H9 (cell line): ENCODE measurements at regions not wholly inside any gene's neighbourhood (a gene's known extent, or its start where the extent isn't known, plus 50 kb on each side); places are given as distances from the start of the nearest gene placed in this dataset.
A peak's percentile ranks its signal among the peaks of the same experiment; 100 is the strongest.

Source experiments
- DNase-seq: peaks from one replicate; pipeline ENCODE4 v3.0.0-alpha.2; 2017
- H2AFZ ChIP-seq: one replicate; pipeline ENCODE4 v1.6.1; 2013; ENCODE audit warnings: mild to moderate bottlenecking, low read length, control low read depth, moderate library complexity
- H2AK5ac ChIP-seq: 2 replicates; pipeline ENCODE4 v1.6.1; 2013; ENCODE audit warnings: low read length, control low read depth, mixed read lengths; ENCODE audit not compliant: insufficient read length
- H2BK120ac ChIP-seq: one replicate; pipeline ENCODE4 v1.6.1; 2013; ENCODE audit warnings: low read depth, mild to moderate bottlenecking, low read length, control low read depth, inconsistent platforms; ENCODE audit not compliant: poor library complexity, severe bottlenecking
- H2BK12ac ChIP-seq: 2 replicates; pipeline ENCODE4 v1.6.1; 2013; ENCODE audit warnings: low read length, control low read depth, mixed read lengths, low read depth; ENCODE audit not compliant: insufficient read length
- H2BK15ac ChIP-seq: 2 replicates; pipeline ENCODE4 v1.6.1; 2013; ENCODE audit warnings: low read depth, low read length, control low read depth
- H2BK20ac ChIP-seq: one replicate; pipeline ENCODE4 v1.6.1; 2013; ENCODE audit warnings: low read depth, mild to moderate bottlenecking, low read length, control low read depth, inconsistent platforms; ENCODE audit not compliant: poor library complexity, severe bottlenecking
- H2BK5ac ChIP-seq: 2 replicates; pipeline ENCODE4 v1.6.1; 2013; ENCODE audit warnings: low read length, control low read depth, mixed read lengths; ENCODE audit not compliant: insufficient read length
- H3K14ac ChIP-seq: 2 replicates; pipeline ENCODE4 v1.6.1; 2013; ENCODE audit warnings: low read length, control low read depth; ENCODE audit not compliant: insufficient read depth
- H3K18ac ChIP-seq: 2 replicates; pipeline ENCODE4 v1.6.1; 2013; ENCODE audit warnings: low read depth, mild to moderate bottlenecking, mixed read lengths, low read length, control low read depth; ENCODE audit not compliant: insufficient read length
- H3K23ac ChIP-seq: 2 replicates; pipeline ENCODE4 v1.6.1; 2013; ENCODE audit warnings: low read length, control low read depth, mixed read lengths, low read depth; ENCODE audit not compliant: insufficient read length
- H3K23me2 ChIP-seq: 2 replicates; pipeline ENCODE4 v1.6.1; 2013; ENCODE audit warnings: low read depth, mild to moderate bottlenecking, mixed read lengths, low read length, control low read depth; ENCODE audit not compliant: insufficient read length, poor library complexity, severe bottlenecking
- H3K27ac ChIP-seq: 2 replicates; pipeline ENCODE4 v1.5.1; 2013; ENCODE audit warnings: low read length, control low read depth, mixed read lengths, low read depth; ENCODE audit not compliant: insufficient read length
- H3K27me3 ChIP-seq: 2 replicates; pipeline ENCODE4 v1.6.1; 2013; ENCODE audit warnings: low read length, control low read depth, inconsistent platforms; ENCODE audit not compliant: insufficient read depth
- H3K4ac ChIP-seq: 2 replicates; pipeline ENCODE4 v1.6.1; 2013; ENCODE audit warnings: low read depth, mild to moderate bottlenecking, control low read depth, inconsistent platforms, low read length, moderate library complexity
- H3K4me1 ChIP-seq: 2 replicates; pipeline ENCODE4 v1.6.1; 2013; ENCODE audit warnings: low read length, control low read depth, inconsistent platforms; ENCODE audit not compliant: insufficient read depth
- H3K4me2 ChIP-seq: 2 replicates; pipeline ENCODE4 v1.6.1; 2013; ENCODE audit warnings: low read length, control low read depth, mixed read lengths; ENCODE audit not compliant: insufficient read length, insufficient read depth
- H3K56ac ChIP-seq: 2 replicates; pipeline ENCODE4 v1.6.1; 2013; ENCODE audit warnings: low read depth, mild to moderate bottlenecking, mixed read lengths, low read length, control low read depth; ENCODE audit not compliant: insufficient read length
- H3K79me1 ChIP-seq: 2 replicates; pipeline ENCODE4 v1.6.1; 2013; ENCODE audit warnings: low read depth, mild to moderate bottlenecking, moderate library complexity, low read length, control low read depth, inconsistent platforms; ENCODE audit not compliant: insufficient read depth, poor library complexity, severe bottlenecking
- H3K79me2 ChIP-seq: 2 replicates; pipeline ENCODE4 v1.6.1; 2013; ENCODE audit warnings: low read length, control low read depth, inconsistent platforms; ENCODE audit not compliant: insufficient read depth
- H3K9ac ChIP-seq: 2 replicates; pipeline ENCODE4 v1.6.1; 2013; ENCODE audit warnings: low read length, control low read depth, mixed read lengths; ENCODE audit not compliant: insufficient read length; ENCODE audit errors: extremely low read depth
- H3K9me3 ChIP-seq: one replicate; pipeline ENCODE4 v1.6.1; 2013; ENCODE audit warnings: low read depth, low read length, inconsistent platforms; ENCODE audit not compliant: control insufficient read depth
- H3T11ph ChIP-seq: one replicate; pipeline ENCODE4 v1.6.1; 2013; ENCODE audit warnings: mild to moderate bottlenecking, low read length, control low read depth, inconsistent platforms
- H4K20me1 ChIP-seq: one replicate; pipeline ENCODE4 v1.6.1; 2013; ENCODE audit not compliant: control insufficient read depth, insufficient read length, insufficient read depth
- H4K5ac ChIP-seq: 2 replicates; pipeline ENCODE4 v1.6.1; 2013; ENCODE audit warnings: low read depth, mild to moderate bottlenecking, mixed read lengths, low read length, control low read depth; ENCODE audit not compliant: insufficient read length
- H4K8ac ChIP-seq: replicated peaks from 2 replicates; pipeline ENCODE4 v1.6.1; 2013; ENCODE audit warnings: low read length, control low read depth, mixed read lengths, low read depth; ENCODE audit not compliant: insufficient read length
- H4K91ac ChIP-seq: 2 replicates; pipeline ENCODE4 v1.6.1; 2013; ENCODE audit warnings: low read depth, mild to moderate bottlenecking, moderate library complexity, mixed read lengths, low read length, control low read depth; ENCODE audit not compliant: insufficient read length
- H3K27ac Mint-ChIP-seq, 3 experiments: 2 replicates in 2 of 3; 3 replicates in 1 of 3; pipeline ENCODE4 v1.8.0; 2020 to 2021; ENCODE audit warnings: mixed read lengths in 3 of 3, mild to moderate bottlenecking in 1 of 3, moderate library complexity in 1 of 3
- H3K27me3 Mint-ChIP-seq: 2 replicates; pipeline ENCODE4 v1.8.0; 2021; ENCODE audit warnings: low read depth, mild to moderate bottlenecking, moderate library complexity, mixed read lengths
- H3K36me3 Mint-ChIP-seq, 3 experiments: 2 replicates in 2 of 3; 3 replicates in 1 of 3; pipeline ENCODE4 v1.8.0; 2020 to 2021; ENCODE audit warnings: low read depth in 3 of 3, mixed read lengths in 3 of 3; ENCODE audit not compliant: insufficient read depth in 1 of 3
- H3K4me1 Mint-ChIP-seq, 2 experiments: 2 replicates each; pipeline ENCODE4 v1.8.0; 2020; ENCODE audit warnings: mixed read lengths in 2 of 2
- H3K4me3 Mint-ChIP-seq, 2 experiments: 2 replicates in 1 of 2; 3 replicates in 1 of 2; pipeline ENCODE4 v1.8.0; 2020 to 2021; ENCODE audit warnings: mild to moderate bottlenecking in 2 of 2, mixed read lengths in 2 of 2, moderate library complexity in 1 of 2
- H3K9me3 Mint-ChIP-seq, 2 experiments: 2 replicates in 1 of 2; 3 replicates in 1 of 2; pipeline ENCODE4 v1.8.0; 2020; ENCODE audit warnings: mild to moderate bottlenecking in 2 of 2, mixed read lengths in 2 of 2, moderate library complexity in 1 of 2
- whole genome bisulfite sequencing: extraction: QIAGEN DNeasy Blood & Tissue Kit; methylation state at CpG from one replicate; pipeline ENCODE4 v1.1.7; 2013; ENCODE audit warnings: missing lambda C conversion rate, low lambda C conversion rate, mixed read lengths; ENCODE audit not compliant: insufficient read length; ENCODE audit errors: extremely low coverage; 5-methylcytosine and 5-hydroxymethylcytosine counted together
- TF ChIP-seq, protein P1 (sequence below): fragments of 200-600 bp; sonication (generic); conservative IDR thresholded peaks from 3 replicates; pipeline ENCODE4 v1.8.0; 2021; ENCODE audit warnings: antibody characterized with exemption, mild to moderate bottlenecking

DNA sequence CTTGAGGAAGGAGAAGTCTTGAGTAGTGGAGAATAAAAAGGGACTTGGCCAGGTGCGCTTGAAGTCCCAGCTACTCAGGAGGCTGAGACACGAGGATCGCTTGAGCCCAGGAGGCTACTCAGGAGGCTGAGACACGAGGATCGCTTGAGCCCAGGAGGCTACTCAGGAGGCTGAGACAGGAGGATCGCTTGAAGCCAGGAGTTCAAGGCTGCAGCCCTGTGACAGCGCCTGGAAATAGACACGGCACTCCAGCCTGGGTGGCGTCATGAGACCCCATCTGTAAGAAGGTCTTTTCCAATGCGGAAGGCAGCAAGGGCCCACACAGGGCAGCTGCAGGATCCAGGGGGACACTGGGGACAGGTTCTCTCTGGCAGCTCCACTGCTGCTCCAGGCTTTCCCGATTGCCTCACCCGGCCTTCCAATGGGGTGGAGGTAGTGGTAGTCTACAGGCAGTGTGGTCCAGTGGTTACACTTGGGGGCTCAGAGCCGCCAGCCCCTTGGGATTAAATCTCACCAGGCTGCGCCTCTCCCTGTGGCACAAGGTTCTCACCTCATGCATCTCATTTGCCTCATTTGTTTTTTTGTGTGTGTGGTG, 143.4 kb downstream of the SEC14L1 start:
- no CpG with 5 or more reads among the region's 14 CpGs for WGBS
- no peak overlapping the region for H3K4ac ChIP-seq
- H2BK120ac ChIP-seq: no peak overlapping the region
- no peaks in the 10 kb centered on the region for H3K79me1 ChIP-seq
- no peaks in the 10 kb centered on the region for H4K20me1 ChIP-seq
- no peak overlapping the region for H3K4me3 Mint-ChIP-seq
- H2BK12ac ChIP-seq: no peak overlapping the region
- H4K5ac ChIP-seq: no peak overlapping the region
- peaks cover 3% of the 10 kb centered on the region; the same call in 1 of the 2 replicates for H3K27me3 ChIP-seq
- H3K9me3 Mint-ChIP-seq: no peaks in the 10 kb centered on the region; a peak in 1 of 5 replicates
- peaks cover 4% of the 10 kb centered on the region; the same call in 1 of the 2 replicates for H3K79me2 ChIP-seq
- no peak overlapping the region for H3K56ac ChIP-seq
- no peak overlapping the region for H2AFZ ChIP-seq
- no peak overlapping the region for H3K9ac ChIP-seq
- H3K27ac ChIP-seq: no peak overlapping the region
- H3K27me3 Mint-ChIP-seq: peaks cover 18% of the 10 kb centered on the region
- H3K14ac ChIP-seq: no peak overlapping the region
- H4K8ac ChIP-seq: no peak overlapping the region
- no peak overlapping the region for H2BK20ac ChIP-seq
- peaks cover 0 to 10% (median 7%) of the 10 kb centered on the region in 3 experiments; a peak in 5 of 7 replicates for H3K36me3 Mint-ChIP-seq
- peaks cover 52 to 54% of the 10 kb centered on the region in 2 experiments for H3K4me1 Mint-ChIP-seq
- H3K23me2 ChIP-seq: peaks cover 21% of the 10 kb centered on the region
- TF ChIP-seq, protein P1, sequence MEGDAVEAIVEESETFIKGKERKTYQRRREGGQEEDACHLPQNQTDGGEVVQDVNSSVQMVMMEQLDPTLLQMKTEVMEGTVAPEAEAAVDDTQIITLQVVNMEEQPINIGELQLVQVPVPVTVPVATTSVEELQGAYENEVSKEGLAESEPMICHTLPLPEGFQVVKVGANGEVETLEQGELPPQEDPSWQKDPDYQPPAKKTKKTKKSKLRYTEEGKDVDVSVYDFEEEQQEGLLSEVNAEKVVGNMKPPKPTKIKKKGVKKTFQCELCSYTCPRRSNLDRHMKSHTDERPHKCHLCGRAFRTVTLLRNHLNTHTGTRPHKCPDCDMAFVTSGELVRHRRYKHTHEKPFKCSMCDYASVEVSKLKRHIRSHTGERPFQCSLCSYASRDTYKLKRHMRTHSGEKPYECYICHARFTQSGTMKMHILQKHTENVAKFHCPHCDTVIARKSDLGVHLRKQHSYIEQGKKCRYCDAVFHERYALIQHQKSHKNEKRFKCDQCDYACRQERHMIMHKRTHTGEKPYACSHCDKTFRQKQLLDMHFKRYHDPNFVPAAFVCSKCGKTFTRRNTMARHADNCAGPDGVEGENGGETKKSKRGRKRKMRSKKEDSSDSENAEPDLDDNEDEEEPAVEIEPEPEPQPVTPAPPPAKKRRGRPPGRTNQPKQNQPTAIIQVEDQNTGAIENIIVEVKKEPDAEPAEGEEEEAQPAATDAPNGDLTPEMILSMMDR: no peak
- no peak overlapping the region for H3K23ac ChIP-seq
- H3K4me2 ChIP-seq: no peak overlapping the region
- no peak overlapping the region for H3T11ph ChIP-seq
- peaks cover 3% of the 10 kb centered on the region; the same call in 1 of the 2 replicates for H3K4me1 ChIP-seq
- H2BK5ac ChIP-seq: no peak overlapping the region
- no peak overlapping the region for H2BK15ac ChIP-seq
- no peak for DNase-seq
- peak overlapping the region in 1 of 3 experiments; percentile 72; a peak in 1 of 7 replicates for H3K27ac Mint-ChIP-seq
- no peaks in the 10 kb centered on the region for H3K9me3 ChIP-seq
- H3K18ac ChIP-seq: no peak overlapping the region
- no peak overlapping the region for H4K91ac ChIP-seq
- H2AK5ac ChIP-seq: no peak overlapping the region
